Hematopoietic multipotent progenitor cell treated with erythropoietin and hydrocortisone succinate and interleukin-3 and kit ligand, for 4 days (in vitro differentiated cells): ENCODE measurements at regions not wholly inside any gene's neighbourhood (a gene's known extent, or its start where the extent isn't known, plus 50 kb on each side); places are given as distances from the start of the nearest gene placed in this dataset.
"Not testable (repeated sequence)": the region's sequence is repeated elsewhere in the genome, so short reads cannot be mapped to it uniquely, and the experiment has no call there.

Experiments
- DNase-seq: peaks from one replicate; pipeline ENCODE4 v3.0.0-alpha.2; 2015

DNA sequence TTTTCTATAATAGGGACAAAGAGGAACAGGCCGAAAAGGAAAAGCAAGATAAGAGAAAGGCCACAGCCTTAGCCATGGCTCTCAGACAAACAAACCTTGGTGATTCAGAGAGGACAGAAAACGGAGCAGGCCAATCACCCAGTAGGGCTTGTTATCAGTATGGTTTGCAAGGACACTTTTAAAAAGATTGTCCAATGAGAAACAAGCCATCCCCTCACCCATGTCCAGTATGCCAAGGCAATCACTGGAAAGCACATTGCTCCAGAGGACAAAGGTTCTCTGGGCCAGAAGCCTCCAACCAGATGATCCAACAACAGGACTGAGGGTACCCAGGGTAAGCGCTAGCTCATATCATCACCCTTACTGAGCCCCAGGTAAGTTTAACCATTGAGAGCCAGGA is 243.8 kb upstream of the BTG1 start:
- DNase-seq, result no peak

DNA sequence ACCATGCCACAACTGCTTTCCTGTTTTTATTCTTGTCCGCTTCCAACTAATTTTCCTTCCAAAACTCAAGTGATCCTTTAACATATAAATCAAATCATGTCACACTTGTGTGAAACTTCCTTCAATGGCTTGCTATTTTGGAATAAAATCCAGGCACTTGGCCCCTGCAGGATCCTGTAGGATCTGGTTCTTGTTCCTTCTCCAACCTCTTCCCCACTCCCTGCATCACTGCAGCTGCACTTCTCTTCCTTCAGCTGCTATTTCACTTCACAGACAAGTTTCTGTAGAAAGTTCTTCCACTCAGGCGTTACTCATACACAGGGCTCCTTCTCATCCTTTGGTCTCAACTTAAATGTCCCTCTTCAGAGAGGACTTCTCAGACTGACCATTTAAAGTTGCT is 239.7 kb upstream of the BTG1 start:
- DNase-seq, result no peak

DNA sequence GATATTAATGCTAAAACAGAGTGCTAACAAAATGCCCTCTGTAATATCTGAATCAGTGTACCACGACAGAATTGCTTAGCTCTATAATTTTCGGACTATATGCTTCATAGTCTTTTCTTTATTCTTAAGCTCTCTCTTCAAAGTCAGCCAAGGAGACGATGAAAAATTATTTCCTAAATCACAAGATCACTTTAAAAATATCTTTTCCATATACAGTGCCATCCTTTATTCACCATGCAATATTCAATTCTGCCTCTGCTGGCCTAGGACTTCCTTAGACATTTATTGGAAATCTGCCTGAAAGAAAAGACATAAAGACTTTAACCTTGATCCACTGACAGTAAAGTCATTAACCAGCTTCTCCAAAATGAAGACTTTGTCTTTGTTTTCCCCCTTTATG is 238.9 kb upstream of the BTG1 start:
- no peak for DNase-seq

DNA sequence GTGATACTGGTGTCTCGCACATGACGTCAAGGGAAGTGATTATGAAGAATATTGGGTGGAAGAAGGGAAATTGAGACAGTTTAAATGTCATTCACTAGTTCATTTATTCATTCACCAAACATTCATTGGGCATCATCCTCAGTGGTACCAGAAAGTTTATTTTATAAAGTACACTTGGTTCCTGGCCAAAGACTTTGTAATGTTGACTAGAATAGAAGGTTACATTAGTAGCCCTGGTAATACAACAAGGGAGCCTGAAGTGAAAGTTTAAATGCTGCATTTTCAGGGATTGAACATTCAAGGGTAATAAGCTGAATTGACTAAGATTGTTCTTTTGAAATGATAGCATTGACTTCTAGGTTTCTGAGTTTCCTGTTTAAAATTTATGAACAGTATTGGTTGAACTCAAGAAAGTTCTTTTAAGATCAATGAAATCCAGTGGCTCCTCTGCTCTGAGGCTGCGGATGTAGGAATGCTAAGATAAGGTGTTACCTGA is 236.8 kb upstream of the BTG1 start:
- no peak for DNase-seq

DNA sequence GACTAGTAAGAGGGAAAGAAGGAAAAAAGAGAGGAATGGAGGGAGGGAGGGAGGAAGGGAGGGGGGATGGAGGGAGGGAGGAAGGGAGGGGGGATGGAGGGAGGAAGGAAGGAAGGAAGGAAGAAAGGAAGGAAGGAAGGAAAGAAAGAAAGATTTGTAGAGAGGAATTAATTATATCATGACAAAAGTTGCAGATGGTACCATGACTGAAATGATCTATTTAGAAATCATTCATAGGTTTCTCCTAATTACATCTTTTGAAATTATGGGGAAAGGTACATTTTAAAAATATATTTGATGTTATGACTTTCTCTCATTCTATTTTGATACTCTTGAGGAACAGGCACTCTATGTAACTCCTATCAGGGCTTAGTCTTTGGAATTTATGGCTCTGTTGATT is 236.2 kb upstream of the BTG1 start:
- DNase-seq, result no peak

DNA sequence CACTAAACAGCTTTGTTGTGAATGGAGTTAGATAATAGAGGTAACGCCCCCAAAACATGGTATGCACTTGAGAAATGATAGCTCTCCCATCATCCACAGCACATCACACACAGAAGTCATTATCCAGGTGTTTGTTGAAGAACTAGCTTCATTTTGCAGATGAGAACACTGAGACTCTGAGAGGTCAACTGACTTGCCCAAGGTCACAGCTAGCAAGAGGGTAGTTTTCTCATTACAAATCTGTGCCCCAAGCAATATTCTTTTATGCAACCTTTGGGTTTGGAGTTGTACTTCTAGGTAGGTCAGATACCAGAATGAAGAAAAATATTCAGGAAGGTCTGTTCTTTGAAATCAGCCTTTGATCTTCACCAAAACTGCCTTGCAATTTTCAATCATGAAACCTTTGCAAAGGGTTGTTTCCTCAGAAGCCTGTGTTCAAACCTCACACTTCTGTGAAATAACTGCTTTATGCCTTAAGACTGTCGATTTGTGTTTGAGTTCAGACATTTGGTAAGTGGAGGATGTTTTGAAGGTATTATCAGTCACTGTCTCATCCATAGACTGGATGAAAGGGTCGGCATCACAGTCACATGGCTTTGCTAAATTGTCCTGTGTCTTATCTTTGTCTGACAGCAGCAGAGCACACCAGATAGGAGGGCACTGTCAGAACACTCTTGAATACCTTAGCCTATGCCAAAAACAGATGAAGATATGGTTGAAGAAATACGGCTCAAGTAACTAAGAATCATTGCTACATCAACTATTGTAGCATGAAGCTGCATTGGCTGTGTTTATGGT is 233.2 kb upstream of the BTG1 start:
- DNase-seq, result peak; percentile 77

DNA sequence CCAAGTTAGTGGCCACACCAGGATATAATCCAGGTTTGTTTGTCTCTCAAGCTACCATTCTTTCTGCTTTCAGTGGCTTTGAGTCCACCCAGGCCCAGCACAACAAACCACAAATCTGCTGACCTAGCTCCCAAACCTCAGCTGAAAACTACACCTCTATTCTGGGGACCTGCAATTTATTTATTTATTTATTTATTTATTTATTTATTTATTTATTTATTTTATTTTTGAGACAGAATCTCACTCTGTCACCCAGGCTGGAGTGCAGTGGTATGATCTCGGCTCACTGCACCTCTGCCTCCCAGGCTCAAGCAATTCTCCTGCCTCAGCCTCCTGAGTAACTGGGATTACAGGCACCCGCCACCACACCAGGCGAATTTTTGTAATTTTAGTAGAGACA is 229.9 kb upstream of the BTG1 start:
- DNase-seq, result not testable (repeated sequence)

DNA sequence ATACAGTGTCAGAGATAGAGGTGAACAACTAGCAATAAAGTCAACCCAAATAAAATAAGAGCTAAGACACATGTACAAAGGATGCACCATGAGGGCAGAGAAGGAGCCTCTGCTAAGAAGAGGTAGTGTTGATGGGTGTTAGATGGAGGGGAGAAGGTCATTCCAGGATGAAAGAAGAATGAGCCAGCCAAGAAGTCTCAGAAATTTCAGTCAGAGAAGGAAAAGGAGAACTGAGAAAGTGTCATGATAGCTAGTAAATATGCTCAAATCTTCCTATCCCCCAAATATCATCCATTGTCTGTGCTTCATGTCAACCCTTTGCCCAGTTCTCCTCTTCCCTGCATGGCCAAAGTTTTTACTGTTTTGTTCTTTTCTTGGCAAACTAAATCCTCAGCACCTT is 225.2 kb upstream of the BTG1 start:
- DNase-seq, result no peak

DNA sequence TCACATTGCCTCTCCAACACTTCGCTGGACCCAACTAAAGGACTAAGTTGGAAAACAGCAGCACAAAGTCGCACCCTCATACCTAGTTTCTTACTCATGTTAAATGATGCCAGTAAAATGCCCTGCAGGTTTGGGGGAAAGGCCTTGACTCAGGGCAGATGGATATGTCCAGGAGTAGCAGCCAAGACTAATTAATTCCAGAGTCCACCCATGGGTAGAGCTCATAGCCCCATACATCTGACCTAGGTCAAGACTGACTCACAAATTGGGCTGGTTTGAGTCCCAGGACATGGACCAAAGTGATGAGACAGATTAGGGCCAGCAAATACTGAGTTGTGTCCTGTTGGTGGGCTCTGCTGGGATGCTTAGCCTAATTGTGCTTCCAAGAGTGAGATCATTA is 224.0 kb upstream of the BTG1 start:
- DNase-seq, result no peak

DNA sequence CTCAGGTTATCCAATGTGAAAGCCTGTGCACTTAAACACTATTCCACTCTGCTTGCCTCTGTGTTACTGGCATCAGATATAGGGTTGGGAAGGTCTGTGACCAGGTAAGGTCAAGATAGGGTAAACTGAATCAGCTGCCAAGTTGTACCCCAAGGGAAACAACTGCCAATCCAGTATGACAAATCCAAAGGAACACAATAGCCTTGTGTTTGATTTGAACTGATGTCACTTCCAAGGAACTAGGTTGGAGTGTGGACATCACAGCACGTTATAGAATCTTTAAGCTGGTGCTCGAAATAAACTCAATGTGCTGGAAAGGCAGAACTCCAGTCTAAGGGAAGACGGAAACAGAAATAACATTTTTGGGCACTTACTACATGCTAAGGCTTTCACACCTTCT is 223.4 kb upstream of the BTG1 start:
- no peak for DNase-seq

DNA sequence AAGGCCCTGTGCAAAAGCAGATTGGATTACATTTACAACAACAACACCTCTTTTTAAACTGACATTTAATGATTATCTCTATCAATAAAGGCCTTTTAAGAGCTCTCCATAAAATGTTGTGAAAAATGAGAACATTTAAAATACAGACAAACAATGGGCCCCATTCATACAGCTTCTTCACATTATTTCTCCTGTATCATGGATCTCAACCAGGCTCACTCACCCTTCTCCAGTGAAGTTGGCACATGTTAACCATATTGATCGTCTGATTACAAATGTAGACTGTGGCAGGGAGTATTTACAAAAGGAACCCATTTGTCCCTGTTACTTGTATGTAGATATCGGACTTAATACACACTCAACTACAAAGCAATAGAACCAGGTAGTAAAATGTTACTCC is 220.2 kb upstream of the BTG1 start:
- no peak for DNase-seq

DNA sequence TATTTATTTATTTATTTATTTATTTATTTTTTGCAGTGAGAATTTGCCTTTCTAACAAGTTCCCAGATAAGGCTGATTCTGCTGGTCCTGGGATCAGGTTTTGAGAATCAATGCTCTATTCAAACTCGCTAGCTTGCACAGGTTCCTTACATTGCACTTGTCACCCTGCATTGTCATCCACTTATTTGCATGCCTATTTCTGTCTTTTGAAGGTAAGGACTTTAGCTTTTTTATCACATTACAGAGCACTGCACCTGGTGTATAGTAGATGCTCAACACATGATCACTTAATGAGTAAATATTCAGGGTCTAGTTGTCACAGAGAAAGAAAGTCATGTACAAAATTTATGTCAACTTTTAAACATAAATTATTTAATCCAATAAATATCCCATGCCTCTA is 219.7 kb upstream of the BTG1 start:
- no peak for DNase-seq

DNA sequence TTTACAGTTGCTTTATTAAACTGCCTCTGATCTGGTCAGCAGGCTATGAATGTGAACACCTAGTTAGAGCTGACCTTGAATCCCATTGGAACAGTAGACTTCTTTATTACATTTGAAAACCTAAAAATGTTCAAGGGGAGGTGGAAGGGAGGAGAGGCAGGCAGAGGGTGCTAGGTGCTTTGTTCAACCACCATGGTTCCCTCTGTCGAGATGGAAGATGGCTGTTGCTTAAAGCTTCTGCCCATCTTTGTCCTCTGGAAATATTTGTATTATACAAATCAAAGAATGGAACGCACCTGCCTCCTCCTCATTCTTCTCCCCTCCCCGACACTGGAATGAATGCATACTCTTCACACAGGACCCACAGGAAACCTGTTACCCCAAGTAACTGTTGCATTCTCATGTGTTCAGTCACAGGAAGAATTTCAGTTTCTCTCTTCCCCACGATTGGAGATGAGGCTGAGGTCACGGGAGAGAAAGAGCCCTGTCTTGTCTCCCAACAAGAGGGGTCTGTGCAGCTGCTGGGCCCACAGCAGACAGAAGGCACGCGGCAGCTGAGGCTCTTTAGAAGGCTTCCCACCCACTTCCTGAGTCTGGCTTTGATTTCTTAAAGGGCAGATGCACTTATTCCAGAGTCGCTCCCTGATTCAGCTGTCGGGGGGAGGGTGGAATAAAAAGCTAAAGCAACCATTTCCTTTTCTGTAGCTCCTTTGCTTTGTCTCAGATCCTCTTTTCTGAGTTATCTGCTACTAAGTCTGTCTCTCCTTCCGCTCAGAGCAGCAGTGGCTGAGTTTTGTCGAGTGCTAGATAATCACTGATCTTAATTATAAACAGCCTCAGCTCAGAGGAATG is 217.9 kb upstream of the BTG1 start:
- DNase-seq, result peak; percentile 80

DNA sequence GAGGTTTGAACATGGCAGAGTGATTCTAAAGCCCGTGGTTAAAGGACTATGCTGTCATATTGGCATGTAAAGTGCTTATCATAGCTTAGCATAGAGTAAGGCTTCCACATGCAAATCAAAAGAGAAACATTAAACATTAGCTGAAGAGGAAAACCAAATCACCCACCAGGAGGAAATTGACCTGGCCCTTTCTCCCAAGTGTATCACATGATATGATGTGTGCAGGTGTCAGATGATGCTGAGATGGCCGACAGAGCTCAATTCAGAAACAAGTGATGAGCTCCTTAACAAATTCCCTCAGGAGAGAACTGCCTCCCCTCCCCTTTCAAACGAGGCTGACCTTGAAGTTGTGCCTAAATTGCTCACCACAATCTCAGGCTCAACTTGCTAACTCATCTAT is 217.1 kb upstream of the BTG1 start:
- no peak for DNase-seq

DNA sequence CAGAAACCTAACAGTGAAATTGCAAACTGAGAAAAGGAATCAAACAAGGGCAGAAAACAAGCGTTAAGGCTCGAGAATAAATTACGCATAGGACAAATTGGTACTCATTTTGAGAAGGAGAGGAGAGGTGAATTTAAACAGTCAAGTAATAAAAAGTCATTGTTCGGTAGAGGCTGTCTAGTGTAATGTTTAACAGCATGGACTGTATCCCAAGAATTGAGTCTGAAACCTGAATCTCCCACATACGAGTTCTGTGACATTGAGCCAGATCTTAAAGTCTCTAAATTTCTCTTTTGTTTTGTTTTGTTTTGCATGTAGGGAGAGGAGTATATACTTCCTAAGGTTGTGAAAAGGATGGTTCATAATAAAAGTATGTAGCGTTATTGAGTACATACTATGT is 216.5 kb upstream of the BTG1 start:
- no peak for DNase-seq

DNA sequence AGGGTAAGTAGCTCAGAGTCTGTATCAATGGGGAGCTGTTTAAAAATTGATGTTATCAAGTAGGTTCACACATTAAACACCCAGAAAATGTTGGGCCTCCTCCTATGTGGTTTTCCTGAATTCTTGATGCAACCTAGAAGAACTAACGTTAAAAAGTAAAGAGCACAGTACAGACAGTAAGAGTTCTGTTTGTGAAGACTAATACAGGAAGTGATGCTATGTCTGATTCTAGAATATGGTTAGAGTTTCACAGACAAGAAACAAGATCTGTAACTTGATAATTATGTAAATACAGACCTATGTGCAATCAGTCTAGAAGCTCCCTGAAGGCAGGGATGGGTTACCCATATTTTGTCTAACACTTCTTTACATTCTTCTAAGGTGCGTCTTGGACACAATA is 214.9 kb upstream of the BTG1 start:
- peak; percentile 16 for DNase-seq

DNA sequence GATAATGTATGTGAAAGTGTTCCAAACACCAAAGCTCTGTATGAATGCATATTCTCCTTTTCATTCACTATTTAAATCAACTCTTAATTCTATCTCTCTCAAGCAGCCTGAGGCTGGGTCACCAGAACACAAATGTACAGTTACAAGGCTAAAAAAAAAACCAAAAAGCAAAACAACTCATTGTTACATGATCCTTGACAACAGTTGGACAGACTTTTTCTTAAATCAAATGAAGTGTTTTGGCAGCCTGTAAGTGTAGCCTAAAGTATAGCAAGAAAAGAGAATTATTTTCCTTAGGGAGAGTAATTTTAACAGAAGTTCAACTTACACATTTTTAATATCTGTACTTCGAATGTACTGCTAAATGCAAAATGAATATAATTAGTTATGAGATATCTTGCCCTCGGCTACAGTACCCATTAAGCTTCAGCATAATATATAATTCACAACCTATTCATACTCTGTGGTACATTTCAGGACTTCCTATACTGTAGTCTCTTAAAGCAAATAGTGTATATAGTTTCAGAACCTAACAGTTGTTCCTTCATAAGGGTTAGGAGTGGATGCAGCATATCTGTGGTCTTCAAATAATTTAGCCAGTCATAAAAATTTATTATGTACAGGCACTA is 214.0 kb upstream of the BTG1 start:
- DNase-seq, result no peak

DNA sequence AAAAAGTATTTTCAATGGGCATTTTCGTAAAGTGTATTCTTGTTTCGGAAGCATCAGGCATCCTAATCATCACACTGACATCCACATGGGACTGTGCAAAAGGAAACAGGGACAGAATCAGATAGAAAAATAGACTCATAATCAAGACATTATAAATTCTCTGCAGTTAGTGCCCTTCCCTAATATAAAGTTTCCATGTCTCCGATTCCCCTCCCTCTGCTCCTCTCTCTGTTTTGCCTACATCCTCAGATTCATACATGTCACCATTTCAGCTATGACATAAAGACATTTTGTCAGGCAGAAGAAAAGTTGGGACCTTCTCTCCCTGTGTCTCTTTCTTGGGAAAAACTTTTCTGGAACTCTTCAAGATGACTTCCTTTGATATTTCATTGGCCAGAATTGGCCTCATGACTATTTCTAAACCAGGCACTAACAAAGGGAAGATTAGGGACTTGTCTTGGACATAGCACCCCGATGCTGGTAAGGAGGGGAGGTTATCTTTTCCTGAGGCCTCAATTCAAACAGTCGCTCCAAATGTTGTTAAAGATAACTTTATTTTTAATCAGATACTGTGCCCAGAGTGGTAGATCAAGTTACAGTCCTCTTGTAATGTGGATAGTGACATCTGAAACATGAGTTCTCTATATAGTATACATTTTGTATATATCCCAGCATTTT is 212.1 kb upstream of the BTG1 start:
- peak; percentile 53 for DNase-seq

DNA sequence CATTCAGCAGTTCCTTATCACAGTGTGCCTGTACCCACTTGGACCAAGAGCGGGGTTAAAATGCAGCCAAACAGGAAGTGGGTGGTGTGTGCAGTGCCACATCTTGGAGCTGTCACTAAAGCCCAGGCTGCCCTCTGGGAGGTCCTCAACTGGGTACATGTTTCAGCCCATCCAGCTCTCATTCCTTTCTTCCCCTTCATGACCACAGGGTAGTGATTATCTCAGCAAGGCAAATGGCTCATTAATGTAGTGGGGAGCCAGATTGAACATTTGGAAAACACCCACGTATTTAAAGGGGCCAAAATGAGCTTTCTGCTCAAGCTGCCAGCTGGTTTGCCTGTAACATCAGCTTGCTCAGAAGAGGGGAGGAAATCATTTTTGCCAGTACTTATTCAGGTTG is 210.8 kb upstream of the BTG1 start:
- DNase-seq, result peak; percentile 83

DNA sequence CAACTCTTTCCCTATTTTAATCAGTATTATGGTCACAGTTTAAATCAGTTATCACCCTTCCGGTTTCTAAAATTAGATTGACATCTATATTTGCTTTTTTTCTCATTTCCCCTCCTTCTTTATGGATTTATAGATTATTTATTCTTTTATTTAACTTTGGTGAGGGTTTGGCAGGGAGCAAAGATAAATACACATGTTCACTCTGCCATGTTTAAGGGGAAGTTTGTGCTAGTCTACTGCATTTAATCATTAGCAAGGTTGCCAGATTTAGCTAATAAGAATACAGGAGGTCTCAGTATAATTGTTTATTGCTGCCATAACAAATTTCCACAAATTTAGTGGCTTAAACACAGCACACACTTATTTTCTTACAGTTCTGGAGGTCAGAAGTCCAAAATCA is 204.0 kb upstream of the BTG1 start:
- DNase-seq, result no peak

DNA sequence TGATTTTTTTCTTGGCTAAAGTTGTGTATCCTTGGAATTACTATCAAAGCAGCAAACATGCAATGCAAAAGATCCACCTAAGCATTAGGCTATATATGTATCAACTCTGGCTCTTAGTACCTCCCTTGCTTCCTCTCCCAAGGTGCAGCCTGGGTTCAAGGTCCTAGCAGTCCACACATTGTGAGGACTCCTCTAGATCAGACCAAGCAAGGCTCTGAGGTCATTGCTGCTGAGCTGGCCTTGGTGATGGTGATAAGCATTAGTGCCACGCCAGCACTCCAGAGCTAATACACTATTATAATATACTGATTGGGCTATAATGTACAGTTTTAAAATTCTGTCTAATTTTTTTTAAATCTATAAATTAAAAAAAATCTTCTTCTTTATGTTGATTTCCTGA is 196.9 kb upstream of the BTG1 start:
- no peak for DNase-seq

DNA sequence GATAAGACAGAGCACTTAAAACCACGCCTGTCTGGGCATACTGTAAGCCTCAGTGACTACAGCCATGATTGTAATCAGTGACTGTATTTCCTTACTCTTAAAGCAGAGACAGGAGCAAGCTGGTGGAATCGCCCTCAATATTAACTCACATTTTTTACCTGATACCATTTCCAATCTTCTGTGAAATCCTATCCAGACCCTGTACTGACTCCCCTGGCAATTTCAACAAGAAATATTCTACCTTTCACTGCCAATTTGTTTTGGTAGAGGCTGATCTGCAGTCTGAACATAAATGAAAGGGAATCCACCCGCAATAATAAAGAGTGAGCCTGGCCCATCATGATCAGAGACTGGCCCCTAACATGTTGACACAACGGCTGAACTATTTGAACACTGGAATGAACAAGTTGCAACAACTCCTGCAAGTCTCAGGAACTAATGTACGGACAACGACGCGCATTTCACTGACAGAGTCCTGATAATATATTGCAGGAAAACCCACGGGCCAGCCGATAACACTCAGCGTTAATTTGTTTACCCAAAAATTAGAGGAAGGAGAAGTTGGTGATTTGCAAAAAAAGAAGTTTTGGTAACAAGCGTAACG is 195.5 kb upstream of the BTG1 start:
- peak; percentile 59 for DNase-seq
